Panc1 (cell line): ENCODE measurements at regions not wholly inside any gene's neighbourhood (a gene's known extent, or its start where the extent isn't known, plus 50 kb on each side); places are given as distances from the start of the nearest gene placed in this dataset.

Source experiments
- ATAC-seq: fragments of 200-7000 bp; cut with Tn5 transposase; 2 replicates; pipeline ENCODE4 v1.9.1; 2020; ENCODE audit warnings: mild to moderate bottlenecking, moderate library complexity
- BruUV-seq: library from RNA; stranded (reverse); fragments of 400-500 nt; replicated peaks from 2 replicates; lab custom pipeline; 2021; lab: Mats Ljungman, UMichigan
- CTCF ChIA-PET: fragments of 300-600 bp; sonication (Branson Sonifier 250); formaldehyde crosslinking; loops from one replicate; lab custom pipeline; 2022; ENCODE audit warnings: antibody characterized with exemption; lab: Charles Lee
- POLR2A ChIA-PET: fragments of 300-600 bp; sonication (Branson Sonifier 250); formaldehyde crosslinking; loops from one replicate; lab custom pipeline; 2022; ENCODE audit warnings: antibody characterized with exemption; lab: Charles Lee
- DNase-seq: peaks from one replicate; pipeline ENCODE4 v3.0.0-alpha.2; 2010; ENCODE audit warnings: low read depth, low spot score
- H3K27ac ChIP-seq: 2 replicates; pipeline ENCODE4 v1.5.1; 2011; ENCODE audit warnings: mild to moderate bottlenecking, low read length, inconsistent platforms
- H3K27me3 ChIP-seq: fragments of 200-500 bp; sonication (Bioruptor generic); 2 replicates; pipeline ENCODE4 v1.6.0; 2014; ENCODE audit warnings: low read length, inconsistent platforms; ENCODE audit not compliant: control insufficient read depth, insufficient read depth
- H3K36me3 ChIP-seq: fragments of 200-500 bp; sonication (Bioruptor generic); 2 replicates; pipeline ENCODE4 v1.5.1; 2014; ENCODE audit warnings: inconsistent platforms, mild to moderate bottlenecking, low read length, moderate library complexity; ENCODE audit not compliant: control insufficient read depth, insufficient read depth
- H3K4me1 ChIP-seq: 2 replicates; pipeline ENCODE4 v1.5.1; 2011; ENCODE audit warnings: inconsistent platforms, mild to moderate bottlenecking, low read length, moderate library complexity; ENCODE audit not compliant: control insufficient read depth, insufficient read depth
- H3K4me3 ChIP-seq, 2 experiments: 2 replicates each; pipeline ENCODE4 v1.5.1; 2011 to 2012; ENCODE audit warnings: low read depth in 2 of 2, low read length in 2 of 2, mild to moderate bottlenecking in 2 of 2, inconsistent platforms in 1 of 2, moderate library complexity in 1 of 2
- H3K9me3 ChIP-seq: fragments of 200-500 bp; sonication (Bioruptor generic); 2 replicates; pipeline ENCODE4 v1.5.1; 2014; ENCODE audit warnings: low read depth, mild to moderate bottlenecking, inconsistent platforms, low read length, moderate library complexity; ENCODE audit not compliant: control insufficient read depth, insufficient read depth
- CTCF ChIP-seq: fragments of 450-650 bp; IDR thresholded peaks from 2 replicates; pipeline ENCODE4 v1.5.1; 2017; ENCODE audit warnings: mild to moderate bottlenecking
- POLR2AphosphoS5 ChIP-seq: IDR thresholded peaks from 2 replicates; pipeline ENCODE4 v1.6.1; 2012; ENCODE audit warnings: mild to moderate bottlenecking, low read depth, low read length, moderate library complexity
- REST ChIP-seq, 2 experiments: IDR thresholded peaks; 2 replicates each; pipeline ENCODE4 v1.6.1; 2011 to 2012; ENCODE audit warnings: low read depth in 2 of 2, control low read depth in 1 of 2, low read length in 1 of 2, mild to moderate bottlenecking in 1 of 2, moderate library complexity in 1 of 2; ENCODE audit not compliant: insufficient read depth in 1 of 2
- SIN3A ChIP-seq: IDR thresholded peaks from 2 replicates; pipeline ENCODE4 v1.6.1; 2012; ENCODE audit warnings: low read depth, mild to moderate bottlenecking, low read length, moderate library complexity, borderline replicate concordance; ENCODE audit not compliant: insufficient read depth
- TCF7L2 ChIP-seq: IDR thresholded peaks from 2 replicates; pipeline ENCODE4 v1.6.1; 2011; ENCODE audit warnings: mild to moderate bottlenecking, low read depth, low read length, inconsistent platforms
- in situ Hi-C: cut with HindIII; loops from 2 replicates; pipeline ENCODE4 v1.10.0; 2016; ENCODE audit warnings: low sequenced_read_pairs, low pct_unique_long_range_greater_than_20kb
- intact Hi-C: fragments of 100-400 bp; cut with micrococcal nuclease; formaldehyde crosslinking; loops from one replicate; pipeline ENCODE4 v1.10.0; 2022; ENCODE audit not compliant: unreplicated experiment

- no TSS peak for BruUV-seq
- POLR2A ChIA-PET, result no interaction called here
- H3K27ac ChIP-seq, result peak overlapping the region; percentile 73; the same call in 1 of the 2 replicates
- intact Hi-C loops (no loop called here), in situ Hi-C loops (no loop called here)
- H3K9me3 ChIP-seq, result no peaks in the 10 kb centered on the region
- H3K27me3 ChIP-seq, result no peaks in the 10 kb centered on the region
- H3K4me1 ChIP-seq, result peaks cover 6% of the 10 kb centered on the region
- no peak for TF ChIP-seq SIN3A
- no peak for TF ChIP-seq REST (IDR thresholded peaks at IDR 0.05; ENCODE audit: insufficient read depth in 1 of 2, low read depth in 2 of 2, low read length in 1 of 2)
- no peak for TF ChIP-seq POLR2AphosphoS5
- TF ChIP-seq TCF7L2, result no peak
- no peak for TF ChIP-seq CTCF
- CTCF ChIA-PET, result no interaction called here
- no peak overlapping the region for H3K4me3 ChIP-seq
- H3K36me3 ChIP-seq, result no peaks in the 10 kb centered on the region
- ATAC-seq, result no peak
- no peak for DNase-seq
Measured at GRCh38 chr13:90715485-90715884, 632.0 kb upstream of the MIR17HG start.

GRCh38 chr13:90717451-90717936 lies 630.0 kb upstream of the MIR17HG start:
- DNase-seq (no peak), ATAC-seq (peak; percentile 91)
- Histone ChIP-seq H3K27me3 (no peaks in the 10 kb centered on the region), H3K36me3 (no peaks in the 10 kb centered on the region), H3K4me1 (peaks cover 6% of the 10 kb centered on the region), H3K9me3 (no peaks in the 10 kb centered on the region), H3K4me3 (no peak overlapping the region), H3K27ac (peak overlapping the region; percentile 70)
- ChIA-PET CTCF (no interaction called here), POLR2A (no interaction called here)
- in situ Hi-C loops, result no loop called here
- intact Hi-C loops, result no loop called here
- no TSS peak for BruUV-seq
- TF ChIP-seq TCF7L2 (peak; percentile 74), POLR2AphosphoS5 (no peak)

- in situ Hi-C loops, result no loop called here
- no TSS peak for BruUV-seq
Measured at GRCh38 chr13:90719461-90719860, 628.0 kb upstream of the MIR17HG start.

More at GRCh38 chr13:90719461-90719860, 628.0 kb upstream of the MIR17HG start:
- Histone ChIP-seq H3K27ac (peak overlapping the region; percentile 69; the same call in 1 of the 2 replicates), H3K4me1 (peaks cover 6% of the 10 kb centered on the region), H3K4me3 (no peak overlapping the region), H3K36me3 (no peaks in the 10 kb centered on the region), H3K27me3 (no peaks in the 10 kb centered on the region), H3K9me3 (no peaks in the 10 kb centered on the region)
- ATAC-seq (no peak), DNase-seq (no peak)
- ChIA-PET POLR2A (no interaction called here), CTCF (no interaction called here)
- TF ChIP-seq TCF7L2 (no peak), CTCF (no peak), POLR2AphosphoS5 (no peak), SIN3A (no peak), REST (IDR thresholded peaks at IDR 0.05; ENCODE audit: insufficient read depth in 1 of 2, low read depth in 2 of 2, low read length in 1 of 2) (no peak)
- intact Hi-C loops, result no loop called here
